Pancreas (tissue), 10 donors: ENCODE measurements at regions not wholly inside any gene's neighbourhood (a gene's known extent, or its start where the extent isn't known, plus 50 kb on each side); places are given as distances from the start of the nearest gene placed in this dataset.

Experiments used
- ATAC-seq, 4 donors: fragments of 200-7000 bp; cut with Tn5 transposase; one replicate each; pipeline versions ENCODE4 v1.8.0 to v1.9.1; 2020; ENCODE audit warnings: mild to moderate bottlenecking in 4 of 4, moderate library complexity in 4 of 4
- DNase-seq, 6 donors: peaks; one replicate each; pipeline ENCODE4 v3.0.0-alpha.2; 2020
- FAIRE-seq: peaks from 2 replicates; lab custom pipeline; 2012; peaks lifted over from hg19 to GRCh38; lab: Jason Lieb, UNC
- H3K27ac ChIP-seq, 4 donors: fragments of 200-600 bp; sonication (generic); 1 replicate in 3 of 4; 2 replicates in 1 of 4; pipeline versions ENCODE4 v1.5.0 to v1.8.0; 2020
- H3K27me3 ChIP-seq, 4 donors: fragments of 200-600 bp; one replicate each; pipeline ENCODE4 v1.8.0; 2021
- H3K36me3 ChIP-seq, 3 donors: fragments of 200-600 bp; sonication (generic) in 1 of 3; one replicate each; pipeline versions ENCODE4 v1.5.0 to v1.8.0; 2020 to 2021
- H3K4me1 ChIP-seq, 3 donors: fragments of 200-600 bp; one replicate each; pipeline ENCODE4 v1.8.0; 2021
- H3K4me3 ChIP-seq, 4 donors: fragments of 200-600 bp; sonication (generic) in 2 of 4; one replicate each; pipeline versions ENCODE4 v1.5.0 to v1.8.0; 2020 to 2021
- H3K9me3 ChIP-seq, 4 donors: fragments of 200-600 bp; one replicate each; pipeline ENCODE4 v1.8.0; 2021
- CTCF ChIP-seq, 4 donors: fragments of 200-600 bp; sonication (generic) in 3 of 4; IDR thresholded peaks; one replicate each; pipeline versions ENCODE4 v1.5.0 to v1.8.0; 2021; ENCODE audit warnings: antibody characterized with exemption in 4 of 4
- WGBS, 2 donors: extraction: QIAGEN DNeasy Blood & Tissue Kit; methylation state at CpG; one replicate each; pipeline ENCODE4 v1.1.7; 2013; 5-methylcytosine and 5-hydroxymethylcytosine counted together
- intact Hi-C, 3 donors: fragments of 100-400 bp; cut with DNase I; formaldehyde crosslinking; loops; one replicate each; pipeline versions ENCODE4 v1.11.1 to v1.14.2; 2022
- donor health status: healthy with polysubstance abuse.
- donor health status: DM: no; HTN: no; CAD: no; lungs with moderate emphysema.
- donor health status: DM: no; HTN: no; CAD: no.
- donor health status: control.
- donor health status: control.
- donor health status: Bipolar disorder and iron deficiency.
- donor health status: DM: yes; HTN: yes; CAD: no.
- donor health status: DM: no; HTN: no; CAD: no.
- donor health status: DM: no; HTN: no; CAD: no.
- donor health status: DM: yes; HTN: yes; CAD: no.

GRCh38 chr1:238264951-238265350, 374.2 kb upstream of the ZP4 start:
- no peak overlapping the region for H3K4me3 ChIP-seq
- H3K4me1 ChIP-seq = no peaks in the 10 kb centered on the region
- no peak for TF ChIP-seq CTCF (IDR thresholded peaks at IDR 0.05)
- H3K27ac ChIP-seq = no peak overlapping the region
- H3K27me3 ChIP-seq = no peaks in the 10 kb centered on the region
- ATAC-seq (no peak), FAIRE-seq (no peak), DNase-seq (no peak)
- no peaks in the 10 kb centered on the region for H3K9me3 ChIP-seq
- H3K36me3 ChIP-seq = no peaks in the 10 kb centered on the region
- intact Hi-C loops = no loop called here

GRCh38 chr1:238258510-238258909, 367.8 kb upstream of the ZP4 start:
- FAIRE-seq (no peak), ATAC-seq (no peak), DNase-seq (no peak)
- H3K36me3 ChIP-seq = no peaks in the 10 kb centered on the region
- H3K4me1 ChIP-seq = no peaks in the 10 kb centered on the region
- H3K27me3 ChIP-seq = no peaks in the 10 kb centered on the region
- TF ChIP-seq CTCF (IDR thresholded peaks at IDR 0.05) = no peak
- H3K4me3 ChIP-seq = no peak overlapping the region
- H3K9me3 ChIP-seq = no peaks in the 10 kb centered on the region
- no peak overlapping the region for H3K27ac ChIP-seq
- intact Hi-C loops = no loop called here

- WGBS, 2 donors = 72 to 74% methylated on average over 7 of the region's 7 CpGs
- no peaks in the 10 kb centered on the region for H3K9me3 ChIP-seq
- no peak for TF ChIP-seq CTCF (IDR thresholded peaks at IDR 0.05)
- H3K27ac ChIP-seq = no peak overlapping the region
- intact Hi-C loops = no loop called here
- no peaks in the 10 kb centered on the region for H3K36me3 ChIP-seq
- DNase-seq = no peak
- H3K27me3 ChIP-seq = no peaks in the 10 kb centered on the region
- no peak overlapping the region for H3K4me3 ChIP-seq
- no peak for FAIRE-seq
- no peak for ATAC-seq
- no peaks in the 10 kb centered on the region for H3K4me1 ChIP-seq
Measured at GRCh38 chr1:238257018-238257621, 366.4 kb upstream of the ZP4 start.

- H3K9me3 ChIP-seq = no peaks in the 10 kb centered on the region
- H3K27me3 ChIP-seq = no peaks in the 10 kb centered on the region
- no peak for DNase-seq
- intact Hi-C loops = no loop called here
- no peaks in the 10 kb centered on the region for H3K36me3 ChIP-seq
- H3K4me3 ChIP-seq = no peak overlapping the region
- no peak for TF ChIP-seq CTCF (IDR thresholded peaks at IDR 0.05)
- 84 to 89% methylated on average over 3 of the region's 3 CpGs for WGBS, 2 donors
- H3K4me1 ChIP-seq = no peaks in the 10 kb centered on the region
- no peak for FAIRE-seq
- no peak for ATAC-seq
- no peak overlapping the region for H3K27ac ChIP-seq
Measured at GRCh38 chr1:238254935-238255334, 364.2 kb upstream of the ZP4 start.

- WGBS, 2 donors = 46 to 50% methylated on average over 15 of the region's 15 CpGs
- H3K36me3 ChIP-seq = no peaks in the 10 kb centered on the region
- no peak overlapping the region for H3K27ac ChIP-seq
- FAIRE-seq = no peak
- ATAC-seq = peak; percentile 78 to 94 (median 94)
- H3K9me3 ChIP-seq = no peaks in the 10 kb centered on the region
- no peak overlapping the region for H3K4me3 ChIP-seq
- DNase-seq = peak in 5 of 6 donors; percentile 40 to 77 (median 53)
- TF ChIP-seq CTCF (IDR thresholded peaks at IDR 0.05) = peak in 3 of 4 donors; percentile 27 to 48 (median 31)
- no peaks in the 10 kb centered on the region for H3K4me1 ChIP-seq
- H3K27me3 ChIP-seq = no peaks in the 10 kb centered on the region
- intact Hi-C loops = no loop called here
Measured at GRCh38 chr1:238252033-238252802, 361.5 kb upstream of the ZP4 start.
